HUES64 (cell line): ENCODE measurements at regions not wholly inside any gene's neighbourhood (a gene's known extent, or its start where the extent isn't known, plus 50 kb on each side); places are given as distances from the start of the nearest gene placed in this dataset.
"Not testable (repeated sequence)": the region's sequence is repeated elsewhere in the genome, so short reads cannot be mapped to it uniquely, and the experiment has no call there.

Experiments used
- H3K27ac ChIP-seq: 2 replicates; pipeline ENCODE4 v1.7.0; 2013; ENCODE audit warnings: low read depth, low read length, inconsistent platforms
- H3K27me3 ChIP-seq: 2 replicates; pipeline ENCODE4 v1.6.1; 2013; ENCODE audit warnings: mild to moderate bottlenecking, low read length; ENCODE audit not compliant: insufficient read depth
- H3K36me3 ChIP-seq: 2 replicates; pipeline ENCODE4 v1.6.1; 2013; ENCODE audit warnings: mild to moderate bottlenecking, low read length; ENCODE audit not compliant: insufficient read depth
- H3K4me1 ChIP-seq: 2 replicates; pipeline ENCODE4 v1.6.1; 2013; ENCODE audit warnings: mild to moderate bottlenecking, low read length, moderate library complexity; ENCODE audit not compliant: insufficient read depth
- H3K4me3 ChIP-seq: 2 replicates; pipeline ENCODE4 v1.5.1; 2013; ENCODE audit warnings: mild to moderate bottlenecking, low read length, moderate library complexity
- H3K9ac ChIP-seq: 2 replicates; pipeline ENCODE4 v1.6.1; 2013; ENCODE audit warnings: mild to moderate bottlenecking, low read depth, low read length
- H3K9me3 ChIP-seq: 2 replicates; pipeline ENCODE4 v1.6.1; 2013; ENCODE audit warnings: low read depth, low read length; ENCODE audit not compliant: insufficient read depth
- WGBS: fragments of 150-250, 120-280 bp; methylation state at CpG from one replicate; pipeline ENCODE4 v1.1.7; 2013; ENCODE audit warnings: missing lambda C conversion rate; 5-methylcytosine and 5-hydroxymethylcytosine counted together

DNA sequence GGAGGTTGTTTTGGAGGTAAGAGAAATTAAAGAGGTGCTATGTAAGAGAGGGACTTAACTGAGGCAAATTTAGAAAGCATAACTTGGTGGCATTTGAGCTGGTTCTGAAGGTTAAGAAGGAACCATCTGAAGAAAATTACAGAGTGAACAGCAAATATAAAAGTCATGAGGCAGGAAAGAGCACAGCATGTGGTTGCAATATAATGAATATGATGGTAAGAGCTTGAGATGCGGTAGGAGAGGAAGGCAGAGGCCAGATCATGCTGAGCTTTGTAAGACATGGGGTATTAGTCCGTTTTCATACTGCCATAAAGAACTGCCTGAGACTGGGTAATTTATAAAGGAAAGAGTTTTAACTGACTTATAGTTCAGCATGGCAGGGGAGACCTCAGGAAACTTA, 279.1 kb downstream of the UTRN start:
- Histone ChIP-seq H3K27me3 (no peaks in the 10 kb centered on the region), H3K27ac (no peak overlapping the region), H3K9ac (no peak overlapping the region), H3K4me1 (no peaks in the 10 kb centered on the region), H3K4me3 (no peak overlapping the region), H3K36me3 (peaks cover 7% of the 10 kb centered on the region; the same call in 1 of the 2 replicates), H3K9me3 (no peaks in the 10 kb centered on the region)
- WGBS = 90% methylated on average over 2 of the region's 2 CpGs

DNA sequence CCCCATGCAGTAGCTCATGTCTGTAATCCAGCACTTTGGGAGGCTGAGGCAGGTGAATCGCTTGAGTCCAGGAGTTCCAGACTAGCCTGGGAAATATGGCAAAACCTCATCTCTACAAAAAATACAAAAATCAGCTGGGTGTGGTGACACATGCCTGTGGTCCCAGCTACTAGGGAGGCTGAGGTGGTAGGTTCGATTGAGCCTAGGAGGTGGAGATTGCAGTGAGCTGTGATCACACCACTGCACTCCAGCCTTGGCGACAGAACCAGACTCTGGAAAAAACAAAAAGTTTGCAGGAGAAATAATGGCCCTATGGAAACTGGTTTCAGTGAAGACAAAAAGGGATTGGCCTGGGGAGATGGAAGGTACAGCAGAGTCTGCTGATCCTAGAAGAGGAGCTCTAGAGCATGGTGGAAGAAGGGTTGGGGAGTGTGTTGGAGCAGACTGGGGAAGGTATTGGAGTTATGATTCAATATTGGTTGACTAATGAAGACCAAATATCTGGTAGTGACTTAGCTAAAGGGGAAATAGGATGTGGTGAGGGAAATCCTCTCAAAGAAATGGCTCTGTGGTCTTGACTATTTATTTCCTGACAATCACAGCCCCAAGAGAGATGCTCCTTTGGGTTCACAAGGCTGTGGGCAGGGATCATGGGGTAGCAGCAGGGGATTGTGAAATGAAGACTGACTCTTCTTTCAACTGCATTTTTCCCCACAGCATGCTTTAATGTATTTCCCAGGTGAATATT, 281.9 kb downstream of the UTRN start:
- Histone ChIP-seq H3K4me1 (no peaks in the 10 kb centered on the region), H3K36me3 (peaks cover 4% of the 10 kb centered on the region; the same call in 1 of the 2 replicates), H3K9me3 (no peaks in the 10 kb centered on the region), H3K27me3 (no peaks in the 10 kb centered on the region), H3K4me3 (no peak overlapping the region), H3K27ac (no peak overlapping the region), H3K9ac (no peak overlapping the region)
- 95% methylated on average over 3 of the region's 3 CpGs for WGBS

DNA sequence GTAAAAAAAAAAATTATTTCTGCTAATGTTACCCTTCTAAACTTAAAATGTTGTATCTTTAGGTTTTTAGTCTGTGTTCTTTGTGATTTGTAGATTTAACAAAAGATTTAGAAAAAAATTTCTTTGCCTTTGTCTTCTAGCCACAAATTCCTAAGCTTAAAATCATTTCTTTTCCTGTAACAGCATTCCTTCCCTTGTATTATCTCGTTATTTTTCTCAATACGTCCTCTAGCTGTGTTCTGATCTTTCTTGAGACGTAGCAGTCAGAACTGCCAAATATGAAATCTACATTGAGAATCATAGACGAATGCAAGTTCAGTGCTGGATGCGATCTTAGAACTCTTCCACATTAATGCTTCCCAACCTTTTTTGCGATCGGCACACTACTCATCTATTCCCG, 283.1 kb downstream of the UTRN start:
- Histone ChIP-seq H3K4me1 (no peaks in the 10 kb centered on the region), H3K27me3 (no peaks in the 10 kb centered on the region), H3K9me3 (no peaks in the 10 kb centered on the region), H3K4me3 (no peak overlapping the region), H3K36me3 (no peaks in the 10 kb centered on the region), H3K9ac (no peak overlapping the region), H3K27ac (no peak overlapping the region)
- whole genome bisulfite sequencing = 95% methylated on average over 8 of the region's 8 CpGs

DNA sequence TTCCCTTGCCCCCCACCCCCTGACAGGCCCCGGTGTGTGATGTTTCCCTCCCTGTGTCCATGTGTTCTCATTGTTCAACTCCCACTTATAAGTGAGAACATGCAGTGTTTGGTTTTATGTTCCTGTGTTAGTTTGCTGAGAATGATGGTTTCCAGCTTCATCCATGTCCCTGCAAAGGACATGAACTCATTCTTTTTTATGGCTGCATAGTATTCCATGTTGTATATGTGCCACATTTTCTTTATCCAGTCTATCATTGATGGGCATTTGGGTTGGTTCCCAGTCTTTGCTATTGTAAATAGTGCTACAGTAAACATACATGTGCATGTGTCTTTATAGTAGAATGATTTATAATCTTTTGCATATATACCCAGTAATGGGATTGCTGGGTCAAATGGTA, 287.4 kb downstream of the UTRN start:
- not testable (repeated sequence) for H3K9me3 ChIP-seq, H3K36me3 ChIP-seq, H3K4me1 ChIP-seq, H3K4me3 ChIP-seq, H3K27me3 ChIP-seq, H3K27ac ChIP-seq, H3K9ac ChIP-seq
- WGBS = 100% methylated on average over 1 of the region's 1 CpG

DNA sequence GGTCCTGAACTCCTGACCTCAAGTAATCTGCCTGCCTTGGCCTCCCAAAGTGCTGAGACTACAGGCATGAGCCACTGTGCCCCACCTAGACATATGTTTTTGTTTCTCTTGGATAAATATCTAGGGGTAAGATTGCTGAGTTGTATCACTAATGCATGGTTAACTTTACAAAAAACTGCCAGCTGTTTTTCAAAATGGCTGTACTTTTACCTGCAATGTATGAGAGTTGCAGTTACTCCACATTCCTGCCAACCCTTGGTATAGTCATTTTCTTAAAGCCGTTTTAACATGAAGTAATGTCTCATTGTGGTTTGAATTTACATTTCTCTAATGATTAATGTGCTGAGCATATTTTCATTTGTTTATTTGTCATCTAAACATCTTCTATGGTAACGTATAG, 289.7 kb downstream of the UTRN start:
- no peak overlapping the region for H3K4me3 ChIP-seq
- H3K9ac ChIP-seq = no peak overlapping the region
- peaks cover 13% of the 10 kb centered on the region for H3K36me3 ChIP-seq
- H3K9me3 ChIP-seq = no peaks in the 10 kb centered on the region
- no peaks in the 10 kb centered on the region for H3K27me3 ChIP-seq
- WGBS = no CpG with 5 or more reads among the region's 2 CpGs
- H3K4me1 ChIP-seq = no peaks in the 10 kb centered on the region
- no peak overlapping the region for H3K27ac ChIP-seq

DNA sequence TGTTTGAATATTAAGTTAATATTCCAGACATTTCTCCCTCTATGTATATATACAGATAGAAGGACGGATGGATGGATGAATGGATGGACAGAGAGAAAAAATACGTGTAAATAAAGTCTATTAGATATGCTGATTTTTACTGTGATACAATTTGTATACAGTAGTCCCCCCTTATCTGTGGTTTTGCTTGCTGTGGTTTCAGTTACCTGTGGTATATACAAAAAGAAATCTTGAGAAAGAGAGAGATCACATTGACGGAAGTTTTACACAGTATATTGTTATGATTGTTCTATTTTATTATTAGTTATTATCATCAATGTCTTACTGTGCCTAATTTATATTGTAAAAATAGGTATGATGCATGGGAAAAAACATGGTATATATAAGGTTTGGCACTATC, 290.2 kb downstream of the UTRN start:
- Histone ChIP-seq H3K9me3 (no peaks in the 10 kb centered on the region), H3K9ac (no peak overlapping the region)
- 80% methylated on average over 1 of the region's 3 CpGs for WGBS

DNA sequence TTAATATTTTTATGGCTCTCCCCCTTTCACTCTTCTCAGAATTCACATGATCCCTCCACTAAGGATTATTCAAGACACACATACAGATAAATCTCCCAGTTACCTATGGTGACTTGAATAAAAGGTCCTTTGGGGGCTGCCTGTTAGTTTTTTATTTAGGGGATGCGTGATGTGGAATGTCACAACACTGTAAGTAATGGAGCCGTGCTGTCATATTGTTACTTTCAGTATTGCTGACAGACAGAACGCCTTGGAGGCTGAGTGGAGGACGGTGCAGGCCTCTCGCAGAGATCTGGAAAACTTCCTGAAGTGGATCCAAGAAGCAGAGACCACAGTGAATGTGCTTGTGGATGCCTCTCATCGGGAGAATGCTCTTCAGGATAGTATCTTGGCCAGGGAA, 291.7 kb downstream of the UTRN start:
- Histone ChIP-seq H3K4me1 (no peaks in the 10 kb centered on the region), H3K27me3 (no peaks in the 10 kb centered on the region), H3K36me3 (peaks cover 13% of the 10 kb centered on the region), H3K4me3 (no peak overlapping the region), H3K9me3 (no peaks in the 10 kb centered on the region), H3K27ac (no peak overlapping the region), H3K9ac (no peak overlapping the region)
- WGBS = 90% methylated on average over 6 of the region's 6 CpGs

More for the DNA sequence above, 290.2 kb downstream of the UTRN start:
- Histone ChIP-seq H3K4me3 (no peak overlapping the region), H3K27me3 (no peaks in the 10 kb centered on the region), H3K27ac (no peak overlapping the region), H3K36me3 (peaks cover 13% of the 10 kb centered on the region), H3K4me1 (no peaks in the 10 kb centered on the region)

DNA sequence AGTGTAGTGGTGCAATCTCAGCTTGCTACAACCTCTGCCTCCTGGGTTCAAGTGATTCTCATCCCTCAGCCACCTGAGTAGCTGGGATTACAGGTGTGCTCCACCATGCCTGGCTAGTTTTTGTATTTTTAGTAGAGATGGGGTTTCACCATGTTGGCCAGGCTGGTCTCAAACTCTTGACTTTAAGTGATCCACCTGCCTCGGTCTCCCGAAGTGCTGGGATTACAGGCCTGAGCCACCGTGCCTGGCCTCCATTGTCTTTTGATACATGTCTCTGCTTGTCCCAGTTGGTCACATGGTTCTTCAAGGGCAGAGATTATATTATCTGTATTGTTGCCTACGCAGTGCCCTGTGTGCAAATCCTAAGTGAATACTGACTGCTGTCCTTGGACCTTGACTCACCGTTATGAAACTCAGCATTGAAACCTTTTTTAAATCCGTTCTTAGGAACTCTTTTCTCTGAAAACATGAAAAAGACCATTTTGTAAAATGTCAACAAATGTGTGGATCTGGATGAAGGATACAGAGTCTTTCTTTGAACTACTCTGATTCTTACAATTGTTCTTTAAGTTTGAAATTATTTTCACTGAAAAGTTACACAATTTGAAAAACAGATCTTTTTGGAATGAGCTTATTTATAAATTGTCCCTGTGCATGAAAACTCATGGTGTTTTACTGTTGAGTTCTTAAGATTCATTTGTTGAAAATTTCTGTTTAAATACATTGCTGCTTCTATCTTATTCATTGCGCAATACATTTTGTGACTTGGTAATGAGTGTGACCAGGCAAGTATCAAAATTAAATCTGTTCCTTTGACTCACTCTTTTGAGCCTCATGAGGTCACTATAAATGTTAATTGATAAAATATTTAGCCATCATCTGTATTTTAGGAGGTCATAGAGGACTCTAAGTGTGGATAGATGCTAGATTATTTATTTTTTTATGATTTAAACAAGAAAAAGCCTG, 293.5 kb downstream of the UTRN start:
- Histone ChIP-seq H3K27me3 (no peaks in the 10 kb centered on the region), H3K36me3 (peaks cover 13% of the 10 kb centered on the region), H3K9ac (no peak overlapping the region), H3K9me3 (no peaks in the 10 kb centered on the region), H3K27ac (no peak overlapping the region), H3K4me1 (peaks cover 9% of the 10 kb centered on the region; the same call in 1 of the 2 replicates), H3K4me3 (no peak overlapping the region)
- WGBS = 91% methylated on average over 7 of the region's 7 CpGs

DNA sequence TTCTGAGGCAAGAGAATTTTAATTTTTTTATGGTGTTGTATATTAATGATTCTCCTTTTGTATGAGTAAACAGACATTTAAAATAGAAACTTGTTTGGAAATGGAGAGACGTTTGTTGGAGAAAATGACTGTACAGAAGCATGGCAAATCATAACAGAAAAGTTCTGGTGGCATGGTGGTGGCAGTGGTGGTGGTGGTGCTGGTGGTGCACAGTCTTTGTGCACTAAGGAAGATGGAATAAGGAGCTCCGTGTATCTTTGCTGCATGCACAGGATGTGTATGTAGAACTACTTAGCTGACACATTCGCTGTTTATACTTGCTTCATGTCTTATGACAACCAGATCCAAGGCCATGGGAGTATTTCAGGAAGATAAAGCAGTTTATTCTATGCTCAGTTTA, 294.9 kb downstream of the UTRN start:
- peaks cover 22% of the 10 kb centered on the region for H3K4me1 ChIP-seq
- H3K27me3 ChIP-seq = no peaks in the 10 kb centered on the region
- peaks cover 13% of the 10 kb centered on the region for H3K36me3 ChIP-seq
- WGBS = 88% methylated on average over 3 of the region's 3 CpGs
- H3K27ac ChIP-seq = no peak overlapping the region
- no peaks in the 10 kb centered on the region for H3K9me3 ChIP-seq
- H3K9ac ChIP-seq = no peak overlapping the region
- H3K4me3 ChIP-seq = no peak overlapping the region

DNA sequence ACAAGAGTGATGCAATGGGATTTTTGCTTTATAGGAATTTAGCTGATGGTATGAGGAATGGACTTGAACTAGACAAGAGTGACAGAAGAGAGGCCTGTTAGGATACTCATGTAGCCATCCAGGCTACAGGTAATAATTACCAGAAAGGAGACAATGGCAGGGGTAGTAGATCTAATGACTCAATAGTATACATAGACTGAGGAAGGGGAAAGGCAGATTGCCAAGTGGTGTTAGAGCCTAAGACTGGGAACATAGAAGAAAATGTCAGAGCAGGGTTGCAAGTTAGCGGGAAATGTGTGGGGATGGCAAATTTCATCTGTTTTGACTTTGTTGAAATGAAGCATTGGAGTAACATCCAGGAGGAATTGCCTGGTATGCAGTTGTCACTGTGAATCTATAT, 295.6 kb downstream of the UTRN start:
- Histone ChIP-seq H3K36me3 (peaks cover 13% of the 10 kb centered on the region), H3K27ac (no peak overlapping the region), H3K4me3 (no peak overlapping the region), H3K9me3 (no peaks in the 10 kb centered on the region), H3K9ac (no peak overlapping the region), H3K4me1 (peaks cover 27% of the 10 kb centered on the region), H3K27me3 (no peaks in the 10 kb centered on the region)
- 94% methylated on average over 1 of the region's 1 CpG for WGBS

DNA sequence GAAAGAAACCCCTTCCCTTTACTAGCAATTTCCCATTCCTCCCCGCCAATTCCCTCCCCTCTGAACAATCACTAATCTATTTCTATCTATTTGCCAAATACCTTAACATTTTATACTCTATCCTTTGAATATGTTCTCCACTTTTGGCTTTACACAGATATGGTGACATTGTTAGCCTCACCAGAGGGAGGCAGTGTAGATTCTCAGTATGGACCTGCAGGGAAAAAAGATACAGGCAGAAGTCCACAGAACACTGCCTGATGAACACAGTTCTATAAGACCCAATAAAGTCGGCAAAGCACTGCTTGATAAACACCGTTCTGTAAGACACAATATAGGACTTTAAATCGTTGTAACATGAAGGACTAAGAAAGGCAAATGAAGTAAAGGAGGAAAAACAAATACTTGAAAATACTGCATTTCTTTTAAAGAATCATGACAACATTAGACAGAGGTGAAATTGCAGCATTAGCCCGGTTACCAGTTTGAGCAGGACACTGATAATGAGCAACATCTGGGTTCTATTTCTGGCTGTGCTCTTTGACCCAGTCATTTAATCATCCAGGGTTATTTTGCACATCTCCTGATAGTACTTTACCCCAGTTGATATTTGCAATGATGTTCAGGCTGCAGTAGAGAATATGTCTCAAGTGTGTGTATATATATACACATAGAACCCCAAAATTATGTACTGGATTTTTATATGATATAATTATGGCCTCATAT, 296.8 kb downstream of the UTRN start:
- no peak overlapping the region for H3K27ac ChIP-seq
- H3K27me3 ChIP-seq = no peaks in the 10 kb centered on the region
- no peak overlapping the region for H3K4me3 ChIP-seq
- H3K9ac ChIP-seq = no peak overlapping the region
- peaks cover 39% of the 10 kb centered on the region for H3K4me1 ChIP-seq
- 81% methylated on average over 5 of the region's 5 CpGs for WGBS
- H3K9me3 ChIP-seq = no peaks in the 10 kb centered on the region
- H3K36me3 ChIP-seq = peaks cover 13% of the 10 kb centered on the region
